ENCODE measurements at regions not wholly inside any gene's neighbourhood (a gene's known extent, or its start where the extent isn't known, plus 50 kb on each side); places are given as distances from the start of the nearest gene placed in this dataset.
"Not testable (repeated sequence)": the region's sequence is repeated elsewhere in the genome, so short reads cannot be mapped to it uniquely, and the experiment has no call there.

DNA sequence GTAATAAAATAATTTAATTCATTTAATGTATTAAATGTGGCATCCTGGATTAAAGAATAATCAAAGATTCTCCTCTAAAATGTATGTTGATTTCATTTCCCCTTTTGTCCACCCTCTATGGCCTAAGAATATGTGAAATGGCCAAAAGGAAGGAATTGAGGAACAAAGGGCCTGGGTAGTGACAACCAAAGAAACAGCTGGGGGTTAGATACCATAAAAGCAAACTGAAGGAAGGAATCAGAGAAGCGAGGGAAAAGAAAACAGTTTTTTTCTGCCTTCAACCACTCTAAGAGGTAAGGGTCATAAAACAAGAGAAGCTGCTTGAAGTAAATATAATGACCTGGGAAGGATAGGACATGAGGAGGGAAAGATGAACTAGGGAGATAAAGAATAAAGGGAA lies 139.3 kb downstream of the FAM76B start:
- no peak for DNase-seq (ENCODE audit: low read depth, low spot score)

DNA sequence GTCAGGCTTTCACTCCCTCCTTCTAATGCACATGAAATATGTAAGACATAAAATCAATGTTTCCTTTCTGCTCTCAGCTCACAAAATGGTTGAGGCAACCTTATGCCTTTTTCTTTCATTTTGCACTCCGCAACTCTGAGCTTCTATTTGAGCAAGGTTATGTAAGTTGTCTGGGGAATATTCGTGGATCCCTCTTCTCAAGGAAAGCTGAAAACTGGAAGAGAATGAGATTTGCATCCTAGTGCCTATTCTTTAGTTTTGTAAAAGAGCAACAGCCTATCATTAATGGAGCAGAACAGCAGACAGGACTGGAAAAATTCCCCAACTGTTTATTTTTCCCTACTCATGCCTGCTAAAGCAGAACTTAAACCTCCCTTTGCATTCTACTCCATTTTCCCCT lies 141.7 kb downstream of the FAM76B start:
- no peak for DNase-seq (ENCODE audit: low read depth, low spot score)

DNA sequence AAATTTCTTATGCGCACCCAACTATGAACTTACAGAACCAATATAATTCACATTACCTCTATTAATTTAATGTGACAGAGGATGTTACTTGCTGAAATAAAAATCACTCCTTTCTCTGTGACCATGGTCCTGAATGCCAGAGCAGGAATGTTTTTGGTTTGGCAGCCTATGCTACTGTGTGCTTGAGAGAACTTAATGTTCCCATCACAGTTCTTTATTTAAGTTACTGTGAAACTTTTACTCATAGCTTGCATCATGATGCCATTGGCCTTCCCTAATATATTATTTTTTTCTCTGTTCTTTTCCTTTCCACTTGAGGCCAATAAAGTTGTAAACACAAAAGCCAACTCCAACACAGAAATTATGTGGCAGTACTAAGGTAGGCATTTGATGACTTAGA lies 142.2 kb downstream of the FAM76B start:
- no peak for DNase-seq (ENCODE audit: low read depth, low spot score)

DNA sequence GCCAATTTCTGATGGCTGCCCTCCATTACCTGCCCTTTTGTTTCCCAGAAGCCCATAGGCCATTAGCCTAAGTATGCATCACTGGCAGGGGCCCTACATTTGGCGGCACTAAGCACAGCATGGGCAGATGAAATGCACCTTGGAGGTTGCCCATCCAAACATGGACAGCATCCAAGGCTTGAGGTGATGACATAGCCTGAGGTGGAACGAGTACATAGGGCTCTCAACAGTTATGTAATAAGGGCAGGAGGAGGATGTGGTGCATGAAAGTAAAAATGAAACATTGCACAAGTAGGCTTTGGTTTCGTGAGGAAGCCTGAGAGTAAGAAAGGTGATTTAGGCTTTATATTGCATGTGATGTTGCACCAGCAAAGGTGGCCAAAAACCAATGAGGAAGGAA lies 148.1 kb downstream of the FAM76B start:
- DNase-seq (ENCODE audit: low read depth, low spot score): no peak

DNA sequence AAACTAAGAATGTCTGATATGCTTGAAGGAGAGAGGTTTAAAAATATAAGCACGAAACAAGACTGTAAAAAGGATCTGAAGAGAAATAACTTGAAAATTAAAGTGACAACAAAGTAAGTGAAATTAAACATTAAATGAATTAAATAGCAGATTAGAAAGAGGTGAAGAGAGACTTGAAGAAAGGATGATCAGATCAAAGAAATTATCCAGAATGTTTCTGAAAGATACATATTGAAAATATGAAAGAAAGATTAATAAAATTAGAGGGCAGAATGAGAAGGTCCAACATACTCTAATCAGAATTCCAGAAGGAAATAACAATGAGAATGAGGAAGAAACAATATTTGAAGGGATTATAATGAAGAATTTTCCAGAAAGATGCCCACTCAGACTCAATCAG lies 151.1 kb downstream of the FAM76B start:
- DNase-seq (ENCODE audit: low read depth, low spot score): no peak

DNA sequence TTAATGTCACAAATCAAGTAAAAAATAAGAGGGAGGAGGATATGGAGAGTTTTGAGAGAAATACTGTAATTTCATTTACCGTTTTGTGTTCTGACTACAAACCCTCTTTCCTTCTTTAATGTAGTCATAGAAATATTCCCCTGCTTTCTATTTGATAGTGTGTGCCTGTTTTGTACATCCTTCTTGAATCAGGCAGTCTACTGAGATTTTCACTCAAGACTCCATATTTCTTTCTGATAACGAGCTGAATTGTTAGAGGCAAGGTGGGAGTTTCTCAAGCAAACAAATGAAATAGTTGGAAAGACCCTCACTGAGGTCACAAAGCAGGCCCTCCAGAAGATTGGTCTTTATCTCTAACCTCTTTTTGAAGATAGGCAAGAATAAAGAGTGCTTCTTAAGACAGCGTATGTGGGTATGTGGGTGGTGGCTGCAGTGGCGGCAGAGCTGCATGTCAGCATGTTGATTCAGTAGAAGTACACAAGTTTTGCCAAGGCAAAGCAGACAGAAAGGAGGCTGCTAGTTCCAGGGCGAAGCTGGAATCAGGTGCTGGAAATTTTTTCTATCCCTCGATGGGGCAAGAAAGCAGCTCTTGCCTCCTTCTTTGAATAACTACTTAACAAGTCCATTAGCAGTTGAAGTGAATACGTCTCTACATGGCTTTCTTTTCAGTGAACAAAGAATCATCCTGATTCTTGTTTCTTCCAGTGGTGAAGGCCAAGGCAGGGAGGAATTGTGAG lies 164.2 kb downstream of the FAM76B start:
- DNase-seq (ENCODE audit: low read depth, low spot score): no peak

DNA sequence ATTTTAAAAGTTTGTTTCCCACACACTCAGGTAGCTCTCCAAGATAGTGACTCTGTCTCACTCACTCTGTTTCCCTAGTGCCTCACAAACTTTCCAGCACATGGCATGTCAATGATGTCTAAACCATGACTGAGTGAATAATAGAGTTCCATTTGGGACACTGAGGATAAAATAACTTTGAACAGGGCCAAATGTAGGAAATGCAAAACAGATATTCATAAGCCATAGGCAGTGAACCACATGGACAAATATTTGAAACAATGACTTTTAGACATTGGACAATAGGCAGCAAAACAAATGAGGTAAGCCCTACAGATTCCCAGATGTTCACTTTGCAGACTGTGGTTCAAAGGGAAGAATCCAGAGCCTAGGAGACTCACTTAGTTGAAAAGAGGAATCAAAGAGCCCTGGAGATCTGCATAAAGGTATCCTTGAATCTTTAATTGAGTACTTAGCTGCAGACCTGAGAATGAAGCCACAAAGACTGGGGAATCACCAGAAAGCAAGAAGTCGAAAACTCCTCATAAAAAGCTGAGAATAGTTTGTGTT lies 173.3 kb downstream of the FAM76B start:
- DNase-seq (ENCODE audit: low read depth, low spot score): no peak

DNA sequence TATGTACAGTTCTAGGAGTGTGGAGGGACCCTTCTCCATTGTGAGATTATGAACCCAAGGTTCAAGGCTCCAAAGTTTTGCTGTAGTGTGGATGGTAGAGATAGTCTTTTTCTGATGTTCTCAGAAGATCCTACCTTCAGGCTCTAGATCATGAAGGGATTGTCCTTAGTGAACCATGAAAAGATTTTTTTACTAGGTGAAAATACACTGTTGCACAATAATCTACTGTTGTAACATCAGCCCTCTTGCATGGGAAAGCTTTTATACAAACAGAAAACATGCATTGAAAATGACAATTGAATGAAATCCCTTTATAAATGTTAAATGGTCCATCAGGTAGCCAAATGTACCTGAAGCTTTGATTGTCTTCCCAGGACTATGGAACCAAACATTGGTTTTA lies 177.8 kb downstream of the FAM76B start:
- DNase-seq (ENCODE audit: low read depth, low spot score): no peak

DNA sequence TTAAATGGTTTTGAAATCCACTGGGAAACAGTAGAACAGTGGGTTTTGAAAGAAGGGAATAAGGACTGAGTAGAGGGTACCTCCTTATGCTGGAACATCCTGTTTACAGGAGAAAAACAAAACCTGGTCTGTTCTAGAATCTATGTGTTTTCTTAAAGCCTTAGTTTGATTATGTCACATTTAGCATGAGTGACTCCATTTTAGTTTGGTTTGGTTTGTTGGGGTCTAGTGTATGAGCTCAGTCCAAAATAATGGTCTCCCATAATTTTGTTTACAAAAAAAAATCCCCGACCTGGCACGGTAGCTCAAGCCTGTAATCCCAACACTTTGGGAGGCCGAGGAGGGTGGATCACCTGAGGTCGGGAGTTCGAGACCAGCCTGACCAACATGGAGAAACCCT lies 179.4 kb downstream of the FAM76B start:
- DNase-seq (ENCODE audit: low read depth, low spot score): not testable (repeated sequence)

DNA sequence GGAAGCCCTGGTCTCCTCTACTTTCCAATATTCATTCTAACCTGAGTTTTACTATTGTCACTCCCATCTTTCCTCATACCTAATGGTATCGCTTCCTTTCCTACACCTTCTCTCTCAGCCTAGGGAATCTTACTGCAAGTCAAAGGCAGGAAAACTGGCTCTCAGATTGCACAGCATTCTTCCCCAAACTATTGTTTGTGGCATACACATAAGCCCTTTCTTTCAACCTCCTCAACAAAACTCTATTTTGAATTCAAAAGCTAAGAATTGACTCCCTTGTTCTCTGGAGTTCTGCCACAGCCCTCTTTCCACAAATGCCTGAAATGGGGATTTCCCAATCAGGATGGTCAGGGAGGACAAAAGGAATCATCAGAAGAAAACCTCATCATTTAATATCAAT lies 181.5 kb downstream of the FAM76B start:
- DNase-seq (ENCODE audit: low read depth, low spot score): no peak

DNA sequence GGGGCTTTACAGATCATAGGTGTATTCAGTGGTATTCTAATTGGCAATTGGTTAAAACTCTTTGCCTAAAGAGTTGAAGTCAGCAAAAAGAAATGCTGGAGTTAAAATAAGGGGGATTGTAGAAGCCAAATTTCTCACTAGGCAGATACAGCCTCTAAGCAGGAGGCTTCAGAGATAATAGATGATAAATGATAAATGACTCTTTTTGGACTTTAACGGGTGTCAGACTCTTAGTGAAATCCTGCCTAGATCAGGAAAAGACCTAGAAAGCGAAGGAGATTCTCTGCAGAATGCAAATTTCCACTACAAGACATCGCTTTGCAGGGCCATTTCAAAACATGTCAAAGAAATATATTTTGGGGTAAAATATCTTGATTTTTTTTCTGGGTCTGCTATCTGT lies 182.8 kb downstream of the FAM76B start:
- no peak for DNase-seq (ENCODE audit: low read depth, low spot score)

DNA sequence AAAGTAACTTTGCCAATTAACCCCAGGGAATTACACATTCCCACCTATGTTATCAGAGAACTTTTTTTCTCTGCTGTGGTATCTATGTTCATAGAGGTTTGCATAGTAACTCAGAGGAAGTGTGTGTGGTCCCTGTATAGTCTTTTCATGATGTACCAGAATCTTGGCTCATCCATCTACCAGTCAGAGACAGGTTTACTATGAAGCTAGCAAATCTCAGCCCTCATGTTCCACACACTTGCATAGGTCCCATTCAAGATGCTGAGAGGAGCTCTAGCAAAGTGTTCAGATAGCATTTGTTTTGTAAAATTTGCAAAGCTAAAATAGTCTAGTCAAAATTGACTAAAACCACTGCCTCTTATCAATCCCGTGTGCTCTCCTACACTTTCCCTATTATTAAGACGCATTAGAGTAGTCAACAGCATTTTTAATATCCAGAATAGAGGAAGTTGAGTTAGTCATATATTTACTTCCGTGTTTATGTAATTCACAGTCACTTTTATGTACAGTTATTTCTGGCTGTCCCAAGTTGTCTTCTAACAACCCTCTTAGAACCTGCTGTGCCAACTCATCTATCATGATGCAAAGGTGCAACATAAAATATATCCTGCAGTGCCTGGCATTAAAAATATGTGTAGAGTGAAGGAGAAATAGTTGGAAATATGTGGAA lies 184.2 kb downstream of the FAM76B start:
- no peak for DNase-seq (ENCODE audit: low read depth, low spot score)

DNA sequence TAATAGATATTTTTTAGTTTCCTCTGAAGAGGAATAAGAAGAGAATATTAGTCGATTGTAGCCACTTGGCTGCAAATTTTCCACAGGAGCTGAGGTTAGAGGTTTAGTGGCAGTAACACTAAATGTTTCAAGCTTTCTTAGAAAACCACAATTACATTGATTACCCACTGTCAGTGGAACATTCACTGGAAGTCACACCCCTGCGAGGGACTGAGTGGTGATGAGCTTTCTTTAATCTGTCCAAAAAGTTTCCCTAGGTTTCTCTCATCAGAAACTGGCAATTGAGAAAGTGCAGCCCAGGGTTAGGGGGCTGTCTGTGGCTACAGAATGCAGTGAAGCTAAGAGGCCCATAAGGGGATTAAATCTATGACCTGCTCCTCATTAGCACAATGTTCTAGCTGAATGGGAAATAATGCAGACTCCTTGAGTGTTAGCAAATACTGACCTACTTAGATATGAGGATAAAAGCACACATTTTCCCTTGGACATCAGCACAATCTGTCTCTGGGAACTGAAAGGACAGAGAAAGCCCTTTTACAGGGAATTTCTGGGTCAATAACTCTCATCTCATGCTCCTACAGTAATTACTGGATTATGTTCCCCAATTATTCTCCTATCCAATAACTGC lies 189.5 kb downstream of the FAM76B start:
- DNase-seq (ENCODE audit: low read depth, low spot score): no peak

DNA sequence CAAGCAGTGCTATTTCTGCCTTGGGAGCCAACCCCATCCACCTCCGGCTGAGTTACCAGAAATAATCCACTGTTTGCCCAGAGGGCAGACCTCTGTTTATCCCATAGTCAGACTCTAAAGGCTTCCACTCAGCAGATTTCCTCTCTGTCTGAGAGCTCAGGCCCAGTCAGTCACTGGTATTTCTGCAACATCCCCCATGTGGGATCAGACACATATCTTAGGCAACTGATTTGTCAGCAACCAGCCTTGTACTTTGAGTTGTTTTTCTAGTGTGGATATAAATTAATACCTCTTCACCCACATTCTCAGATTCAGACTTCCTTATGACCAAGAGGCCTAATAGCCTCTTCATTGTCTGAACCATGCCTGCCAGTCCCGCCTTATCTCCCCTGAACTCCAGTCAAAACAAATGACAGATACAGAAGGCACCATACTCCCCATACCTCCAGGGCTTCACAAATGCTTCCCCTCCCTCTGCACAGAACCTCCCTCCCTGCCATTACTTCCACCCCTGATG lies 193.6 kb downstream of the FAM76B start:
- no peak for DNase-seq (ENCODE audit: low read depth, low spot score)

DNA sequence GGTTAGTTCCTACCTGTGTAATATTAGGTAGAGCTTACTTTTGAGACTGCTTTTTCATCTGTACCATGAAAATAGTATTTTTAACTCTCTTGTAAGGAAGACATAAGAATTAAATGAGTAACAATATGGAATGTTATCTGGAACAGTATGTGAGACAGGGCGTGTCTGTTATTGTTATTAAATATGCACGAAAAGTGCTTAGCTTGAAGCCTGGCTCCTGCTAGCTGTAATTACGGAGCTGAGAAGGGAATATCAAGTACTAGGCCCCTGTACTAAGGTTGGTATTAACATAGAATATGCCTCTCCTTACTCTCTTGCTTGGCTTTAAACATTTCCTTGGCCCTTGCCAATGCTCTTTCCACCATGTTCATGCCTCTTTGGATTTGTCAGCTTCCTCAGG lies 194.0 kb downstream of the FAM76B start:
- DNase-seq (ENCODE audit: low read depth, low spot score): no peak

DNA sequence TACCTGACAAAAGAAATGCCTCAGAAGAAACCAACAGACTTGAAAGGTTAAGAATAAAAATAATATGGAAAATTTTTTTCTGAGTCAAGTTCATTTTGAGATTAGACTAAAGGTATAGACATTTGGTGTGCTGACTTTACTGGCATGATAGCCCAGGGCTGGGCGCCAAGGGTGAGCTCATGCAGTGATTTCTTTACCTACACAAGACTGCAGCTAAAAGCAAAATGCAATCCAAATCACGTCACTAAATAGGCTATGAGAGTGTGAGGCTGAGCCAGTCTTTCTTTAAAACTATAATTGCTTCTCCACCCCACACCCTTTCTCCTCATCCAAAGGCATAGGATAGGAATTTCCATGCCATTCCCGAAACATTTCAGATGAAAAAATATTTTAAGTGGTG lies 196.5 kb downstream of the FAM76B start:
- DNase-seq (ENCODE audit: low read depth, low spot score): no peak

DNA sequence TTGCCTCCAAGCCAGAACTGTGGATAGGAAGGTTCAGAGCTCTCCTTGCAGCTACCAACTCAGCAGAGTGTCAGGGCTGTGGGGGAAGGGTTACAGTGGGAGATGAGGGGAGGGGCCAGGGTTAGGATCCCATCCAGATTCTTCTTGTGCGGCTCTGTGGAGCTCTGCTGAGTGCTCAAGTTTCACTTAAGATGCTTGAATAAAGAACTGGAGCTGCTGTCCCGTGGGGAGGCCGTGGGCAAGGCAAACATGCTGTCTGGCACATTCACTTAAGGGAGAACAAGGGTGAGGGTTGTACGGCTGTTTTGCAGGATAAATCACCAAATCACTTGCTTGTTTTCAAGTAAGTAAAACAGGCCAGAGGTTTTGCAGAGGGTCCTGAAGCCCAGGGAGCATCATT lies 197.1 kb downstream of the FAM76B start:
- no peak for DNase-seq (ENCODE audit: low read depth, low spot score)

DNA sequence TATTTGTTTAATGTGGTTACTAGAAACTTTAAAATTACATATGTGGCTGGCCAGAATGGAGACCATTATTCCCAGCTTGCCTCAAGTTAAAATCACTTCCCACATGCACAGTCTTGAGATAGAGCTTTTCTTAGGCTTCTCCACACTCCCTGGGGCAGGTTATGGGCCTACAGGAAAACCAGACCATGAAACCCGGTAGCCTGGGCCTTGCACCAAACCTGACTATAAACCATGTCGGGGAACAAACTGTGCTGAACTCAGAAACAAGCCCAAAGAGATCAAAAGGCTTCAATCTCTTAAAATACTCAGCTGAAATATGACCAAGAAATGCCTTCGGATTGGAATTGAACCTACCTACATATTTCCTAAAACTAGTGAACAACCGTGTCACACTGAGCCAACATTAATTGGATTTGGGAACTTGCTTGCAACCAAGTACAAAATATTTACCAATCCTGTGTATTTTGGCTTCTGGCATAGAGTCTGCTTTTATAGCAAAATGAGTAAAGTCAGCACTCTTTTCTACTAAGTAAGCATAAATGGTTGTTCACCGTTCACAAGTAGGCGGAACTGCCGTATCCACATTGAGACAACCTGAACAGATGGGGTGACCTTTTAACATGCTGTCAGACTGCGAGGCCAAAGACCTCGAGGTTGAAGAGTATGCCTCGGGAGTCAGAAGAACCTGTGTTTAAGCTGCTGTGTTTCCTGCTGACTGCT lies 199.5 kb downstream of the FAM76B start:
- DNase-seq (ENCODE audit: low read depth, low spot score): no peak

DNA sequence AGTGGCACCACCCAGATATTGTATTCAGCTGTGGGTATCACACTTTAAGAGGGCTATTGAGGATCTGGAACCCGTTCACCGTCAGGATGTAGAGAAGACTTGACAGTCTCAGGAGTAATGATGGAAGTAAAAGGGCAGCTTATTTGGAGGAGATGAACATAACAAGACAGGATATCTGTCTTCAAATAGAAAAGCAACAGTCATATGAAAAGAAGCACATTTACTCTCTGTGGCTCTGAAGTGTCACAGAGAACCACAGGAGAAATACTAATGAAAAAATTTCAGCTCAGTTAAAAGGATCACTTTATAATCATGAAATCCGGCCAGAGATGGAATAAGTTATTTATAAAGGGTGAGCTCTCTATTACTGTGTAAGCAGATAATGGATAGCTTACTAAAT lies 200.8 kb downstream of the FAM76B start:
- no peak for DNase-seq (ENCODE audit: low read depth, low spot score)

DNA sequence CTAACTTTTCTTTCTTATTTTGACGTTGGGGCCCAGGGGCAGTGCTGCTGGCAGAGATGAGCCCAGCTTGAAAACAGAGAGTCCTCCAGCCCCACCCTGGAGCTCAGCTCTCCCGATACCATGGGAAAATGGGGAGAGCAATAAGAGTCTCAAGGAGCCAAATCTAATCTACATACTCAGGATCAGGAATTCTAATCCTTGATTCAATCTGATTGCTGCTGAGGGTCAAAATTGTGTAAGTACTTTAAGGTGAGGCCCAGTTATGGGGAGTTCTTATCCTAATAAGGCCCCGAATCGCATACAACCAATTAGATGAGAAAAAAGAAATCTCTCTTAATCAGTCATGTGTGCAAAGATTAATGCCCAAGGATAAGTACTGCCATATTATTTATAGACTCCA lies 202.9 kb downstream of the FAM76B start:
- DNase-seq (ENCODE audit: low read depth, low spot score): no peak

DNA sequence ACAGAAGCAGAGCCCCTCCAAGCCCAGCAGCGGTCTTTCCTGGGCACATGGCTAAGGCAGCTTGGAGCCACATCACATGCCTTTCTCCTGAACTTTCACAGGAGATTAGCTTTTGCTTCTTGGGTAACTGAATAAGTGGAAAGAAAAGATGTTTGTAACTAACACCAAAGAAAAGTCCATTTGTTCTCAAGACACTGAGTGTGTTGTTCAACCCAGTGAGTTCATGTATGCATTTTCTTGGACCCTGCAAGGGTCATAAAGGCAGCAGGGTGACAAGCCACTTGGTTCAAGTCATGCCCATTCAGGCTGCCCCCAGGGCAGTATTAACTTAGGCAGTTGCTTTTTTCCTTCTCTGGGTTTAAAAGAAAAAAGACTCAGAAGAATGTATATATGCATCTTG lies 203.4 kb downstream of the FAM76B start:
- DNase-seq (ENCODE audit: low read depth, low spot score): no peak

DNA sequence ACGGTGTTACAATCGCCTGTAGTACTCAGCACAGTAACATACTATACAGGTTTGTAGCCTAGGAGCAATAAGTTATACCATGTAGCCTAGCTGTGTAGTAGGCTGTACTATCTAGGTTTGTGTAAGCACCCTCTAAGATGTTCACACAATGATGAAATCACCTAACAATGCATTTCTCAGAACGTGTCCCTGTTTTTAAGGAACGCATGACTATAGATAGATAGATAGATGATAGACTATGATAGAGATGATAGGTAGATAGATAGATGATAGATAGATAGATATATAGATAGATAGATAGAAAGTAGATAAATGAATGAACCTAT lies 203.9 kb downstream of the FAM76B start:
- DNase-seq (ENCODE audit: low read depth, low spot score): no peak
